GM23338 (cell line): ENCODE measurements at regions not wholly inside any gene's neighbourhood (a gene's known extent, or its start where the extent isn't known, plus 50 kb on each side); places are given as distances from the start of the nearest gene placed in this dataset.

Experiments
- ATAC-seq: fragments of 200-7000 bp; cut with Tn5 transposase; 3 replicates; pipeline ENCODE4 v1.9.1; 2020
- DNase-seq: peaks from one replicate; pipeline ENCODE4 v3.0.0-alpha.2; 2015; ENCODE audit warnings: low spot score
- H2AFZ ChIP-seq: fragments of 200-600 bp; sonication (generic); 2 replicates; pipeline ENCODE4 v1.8.0; 2016; ENCODE audit warnings: antibody characterized with exemption, mild to moderate bottlenecking, moderate library complexity
- H3F3A ChIP-seq: fragments of 200-600 bp; sonication (generic); replicated peaks from 2 replicates; pipeline ENCODE4 v1.8.0; 2017; ENCODE audit warnings: antibody characterized with exemption, mixed run types, low read depth
- H3K27ac ChIP-seq: fragments of 200-600 bp; sonication (generic); 2 replicates; pipeline ENCODE4 v1.6.1; 2016; ENCODE audit warnings: low read depth
- H3K27me3 ChIP-seq: fragments of 200-600 bp; sonication (generic); 2 replicates; pipeline ENCODE4 v1.8.0; 2016; ENCODE audit warnings: mild to moderate bottlenecking, mixed run types, moderate library complexity; ENCODE audit not compliant: insufficient read depth
- H3K36me3 ChIP-seq: fragments of 200-600 bp; sonication (generic); 2 replicates; pipeline ENCODE4 v1.8.0; 2016; ENCODE audit warnings: mild to moderate bottlenecking; ENCODE audit not compliant: insufficient read depth
- H3K4me1 ChIP-seq: fragments of 200-600 bp; sonication (generic); 2 replicates; pipeline ENCODE4 v1.8.0; 2016; ENCODE audit warnings: mild to moderate bottlenecking, moderate library complexity; ENCODE audit not compliant: insufficient read depth
- H3K4me2 ChIP-seq: fragments of 200-600 bp; sonication (generic); 2 replicates; pipeline ENCODE4 v1.7.1; 2017; ENCODE audit warnings: mixed run types
- H3K4me3 ChIP-seq: fragments of 200-600 bp; sonication (generic); 2 replicates; pipeline ENCODE4 v1.6.1; 2016; ENCODE audit warnings: mixed run types
- H3K79me2 ChIP-seq: fragments of 200-600 bp; sonication (generic); replicated peaks from 2 replicates; pipeline ENCODE4 v1.8.0; 2017; ENCODE audit warnings: mild to moderate bottlenecking; ENCODE audit not compliant: insufficient read depth
- H3K9me2 ChIP-seq: fragments of 200-600 bp; sonication (generic); 2 replicates; pipeline ENCODE4 v1.8.0; 2017; ENCODE audit not compliant: insufficient read depth
- H4K20me1 ChIP-seq: fragments of 200-600 bp; sonication (generic); replicated peaks from 2 replicates; pipeline ENCODE4 v1.8.0; 2017; ENCODE audit warnings: mild to moderate bottlenecking; ENCODE audit not compliant: insufficient read depth
- H3K27ac Mint-ChIP-seq: 2 replicates; pipeline ENCODE4 v1.8.0; 2020; ENCODE audit warnings: inconsistent platforms, mild to moderate bottlenecking, moderate library complexity, mixed read lengths
- H3K27me3 Mint-ChIP-seq: 3 replicates; pipeline ENCODE4 v1.8.0; 2022; ENCODE audit warnings: low read depth, mild to moderate bottlenecking, moderate library complexity, mixed read lengths, inconsistent platforms; ENCODE audit not compliant: insufficient read depth, poor library complexity
- H3K36me3 Mint-ChIP-seq: 3 replicates; pipeline ENCODE4 v1.8.0; 2021; ENCODE audit warnings: low read depth, mild to moderate bottlenecking, inconsistent platforms, moderate library complexity, mixed read lengths
- H3K4me1 Mint-ChIP-seq: 3 replicates; pipeline ENCODE4 v1.8.0; 2020; ENCODE audit warnings: mild to moderate bottlenecking, inconsistent platforms, mixed read lengths
- H3K4me3 Mint-ChIP-seq: 3 replicates; pipeline ENCODE4 v1.8.0; 2021; ENCODE audit warnings: moderate library complexity, mild to moderate bottlenecking, inconsistent platforms, mixed read lengths
- H3K9me3 Mint-ChIP-seq: 3 replicates; pipeline ENCODE4 v1.8.0; 2020; ENCODE audit warnings: moderate library complexity, mild to moderate bottlenecking, inconsistent platforms, mixed read lengths
- CREB1 ChIP-seq: fragments of 250-450 bp; sonication (Bioruptor Pico); IDR thresholded peaks from 2 replicates; pipeline ENCODE4 v1.5.0; 2020; ENCODE audit warnings: low read depth, mild to moderate bottlenecking, moderate library complexity
- EZH2 ChIP-seq: fragments of 200-600 bp; sonication (generic); IDR thresholded peaks from one replicate; pipeline ENCODE4 v1.8.0; 2017; ENCODE audit warnings: antibody characterized with exemption, mild to moderate bottlenecking, low read depth; ENCODE audit not compliant: unreplicated experiment
- EZH2phosphoT487 ChIP-seq: fragments of 200-600 bp; sonication (generic); IDR thresholded peaks from one replicate; pipeline ENCODE4 v1.8.1; 2018; ENCODE audit warnings: antibody characterized with exemption; ENCODE audit not compliant: unreplicated experiment
- JUNB ChIP-seq: IDR thresholded peaks from one replicate; pipeline ENCODE4 v1.6.1; 2016; ENCODE audit warnings: antibody characterized with exemption; ENCODE audit not compliant: unreplicated experiment
- NANOG ChIP-seq: IDR thresholded peaks from 2 replicates; pipeline ENCODE4 v1.6.1; 2016; ENCODE audit warnings: antibody characterized with exemption, borderline replicate concordance
- POLR2AphosphoS5 ChIP-seq: IDR thresholded peaks from 2 replicates; pipeline ENCODE4 v1.6.1; 2016; ENCODE audit warnings: antibody characterized with exemption, low read depth
- STAT1 ChIP-seq: IDR thresholded peaks from one replicate; pipeline ENCODE4 v1.6.1; 2016; ENCODE audit warnings: antibody characterized with exemption; ENCODE audit not compliant: unreplicated experiment
- ZNF114 ChIP-seq: fragments of 250-450 bp; sonication (Bioruptor Pico); IDR thresholded peaks from 2 replicates; pipeline ENCODE4 v1.5.0; 2020; ENCODE audit warnings: mild to moderate bottlenecking, moderate library complexity
- ZNF331 ChIP-seq: fragments of 250-450 bp; sonication (Bioruptor Pico); IDR thresholded peaks from 2 replicates; pipeline ENCODE4 v1.5.0; 2020; ENCODE audit warnings: low read depth, mild to moderate bottlenecking, moderate library complexity
- TF ChIP-seq, protein P1 (sequence below), 2 experiments: fragments of 200-600 bp in 1 of 2; sonication (generic) in 1 of 2; conservative IDR thresholded peaks; 2 replicates each; pipeline versions ENCODE4 v1.5.1 to v1.6.1; 2016 to 2017; ENCODE audit warnings: antibody characterized with exemption in 2 of 2, low read depth in 2 of 2, mild to moderate bottlenecking in 2 of 2, moderate library complexity in 1 of 2
- TF ChIP-seq, protein P2 (sequence below): IDR thresholded peaks from one replicate; pipeline ENCODE4 v1.6.1; 2018; ENCODE audit warnings: antibody characterized with exemption; ENCODE audit not compliant: unreplicated experiment
- TF ChIP-seq, protein P3 (sequence below): fragments of 250-450 bp; sonication (Bioruptor Pico); IDR thresholded peaks from 2 replicates; pipeline ENCODE4 v1.5.0; 2020; ENCODE audit warnings: mild to moderate bottlenecking, moderate library complexity
- TF ChIP-seq, protein P4 (sequence below): IDR thresholded peaks from 2 replicates; pipeline ENCODE4 v1.6.1; 2016; ENCODE audit warnings: antibody characterized with exemption

DNA sequence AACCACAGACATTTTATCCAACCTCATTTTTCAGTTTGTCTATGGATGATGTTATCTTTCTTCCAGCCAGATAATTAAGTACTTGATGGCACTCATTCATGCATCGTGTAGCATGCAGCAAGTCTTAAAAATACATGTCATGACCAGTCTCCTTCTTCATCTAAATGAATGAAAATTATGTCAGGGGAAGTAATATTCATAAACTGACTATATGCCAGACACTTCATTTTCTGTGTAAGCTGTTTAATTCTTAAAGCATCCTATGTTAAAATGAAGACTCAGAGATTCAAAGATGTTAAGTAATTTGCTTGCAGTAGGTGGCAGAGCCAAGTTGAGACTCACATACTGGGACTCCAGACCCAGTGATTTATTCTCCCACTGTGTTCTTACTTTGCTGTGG lies 181.7 kb upstream of the CD180 start:
- no peak overlapping the region for H3K4me2 ChIP-seq
- H3K27ac ChIP-seq = no peak overlapping the region
- TF ChIP-seq, protein P1, sequence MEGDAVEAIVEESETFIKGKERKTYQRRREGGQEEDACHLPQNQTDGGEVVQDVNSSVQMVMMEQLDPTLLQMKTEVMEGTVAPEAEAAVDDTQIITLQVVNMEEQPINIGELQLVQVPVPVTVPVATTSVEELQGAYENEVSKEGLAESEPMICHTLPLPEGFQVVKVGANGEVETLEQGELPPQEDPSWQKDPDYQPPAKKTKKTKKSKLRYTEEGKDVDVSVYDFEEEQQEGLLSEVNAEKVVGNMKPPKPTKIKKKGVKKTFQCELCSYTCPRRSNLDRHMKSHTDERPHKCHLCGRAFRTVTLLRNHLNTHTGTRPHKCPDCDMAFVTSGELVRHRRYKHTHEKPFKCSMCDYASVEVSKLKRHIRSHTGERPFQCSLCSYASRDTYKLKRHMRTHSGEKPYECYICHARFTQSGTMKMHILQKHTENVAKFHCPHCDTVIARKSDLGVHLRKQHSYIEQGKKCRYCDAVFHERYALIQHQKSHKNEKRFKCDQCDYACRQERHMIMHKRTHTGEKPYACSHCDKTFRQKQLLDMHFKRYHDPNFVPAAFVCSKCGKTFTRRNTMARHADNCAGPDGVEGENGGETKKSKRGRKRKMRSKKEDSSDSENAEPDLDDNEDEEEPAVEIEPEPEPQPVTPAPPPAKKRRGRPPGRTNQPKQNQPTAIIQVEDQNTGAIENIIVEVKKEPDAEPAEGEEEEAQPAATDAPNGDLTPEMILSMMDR (conservative IDR thresholded peaks at IDR 0.05; ENCODE audit: low read depth in 2 of 2) = no peak
- TF ChIP-seq, protein P2, sequence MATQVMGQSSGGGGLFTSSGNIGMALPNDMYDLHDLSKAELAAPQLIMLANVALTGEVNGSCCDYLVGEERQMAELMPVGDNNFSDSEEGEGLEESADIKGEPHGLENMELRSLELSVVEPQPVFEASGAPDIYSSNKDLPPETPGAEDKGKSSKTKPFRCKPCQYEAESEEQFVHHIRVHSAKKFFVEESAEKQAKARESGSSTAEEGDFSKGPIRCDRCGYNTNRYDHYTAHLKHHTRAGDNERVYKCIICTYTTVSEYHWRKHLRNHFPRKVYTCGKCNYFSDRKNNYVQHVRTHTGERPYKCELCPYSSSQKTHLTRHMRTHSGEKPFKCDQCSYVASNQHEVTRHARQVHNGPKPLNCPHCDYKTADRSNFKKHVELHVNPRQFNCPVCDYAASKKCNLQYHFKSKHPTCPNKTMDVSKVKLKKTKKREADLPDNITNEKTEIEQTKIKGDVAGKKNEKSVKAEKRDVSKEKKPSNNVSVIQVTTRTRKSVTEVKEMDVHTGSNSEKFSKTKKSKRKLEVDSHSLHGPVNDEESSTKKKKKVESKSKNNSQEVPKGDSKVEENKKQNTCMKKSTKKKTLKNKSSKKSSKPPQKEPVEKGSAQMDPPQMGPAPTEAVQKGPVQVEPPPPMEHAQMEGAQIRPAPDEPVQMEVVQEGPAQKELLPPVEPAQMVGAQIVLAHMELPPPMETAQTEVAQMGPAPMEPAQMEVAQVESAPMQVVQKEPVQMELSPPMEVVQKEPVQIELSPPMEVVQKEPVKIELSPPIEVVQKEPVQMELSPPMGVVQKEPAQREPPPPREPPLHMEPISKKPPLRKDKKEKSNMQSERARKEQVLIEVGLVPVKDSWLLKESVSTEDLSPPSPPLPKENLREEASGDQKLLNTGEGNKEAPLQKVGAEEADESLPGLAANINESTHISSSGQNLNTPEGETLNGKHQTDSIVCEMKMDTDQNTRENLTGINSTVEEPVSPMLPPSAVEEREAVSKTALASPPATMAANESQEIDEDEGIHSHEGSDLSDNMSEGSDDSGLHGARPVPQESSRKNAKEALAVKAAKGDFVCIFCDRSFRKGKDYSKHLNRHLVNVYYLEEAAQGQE = no peak
- TF ChIP-seq NANOG (no peak), POLR2AphosphoS5 (no peak), EZH2 (no peak), ZNF331 (no peak), CREB1 (no peak), ZNF114 (no peak), STAT1 (no peak), JUNB (no peak), EZH2phosphoT487 (no peak)
- TF ChIP-seq, protein P3, sequence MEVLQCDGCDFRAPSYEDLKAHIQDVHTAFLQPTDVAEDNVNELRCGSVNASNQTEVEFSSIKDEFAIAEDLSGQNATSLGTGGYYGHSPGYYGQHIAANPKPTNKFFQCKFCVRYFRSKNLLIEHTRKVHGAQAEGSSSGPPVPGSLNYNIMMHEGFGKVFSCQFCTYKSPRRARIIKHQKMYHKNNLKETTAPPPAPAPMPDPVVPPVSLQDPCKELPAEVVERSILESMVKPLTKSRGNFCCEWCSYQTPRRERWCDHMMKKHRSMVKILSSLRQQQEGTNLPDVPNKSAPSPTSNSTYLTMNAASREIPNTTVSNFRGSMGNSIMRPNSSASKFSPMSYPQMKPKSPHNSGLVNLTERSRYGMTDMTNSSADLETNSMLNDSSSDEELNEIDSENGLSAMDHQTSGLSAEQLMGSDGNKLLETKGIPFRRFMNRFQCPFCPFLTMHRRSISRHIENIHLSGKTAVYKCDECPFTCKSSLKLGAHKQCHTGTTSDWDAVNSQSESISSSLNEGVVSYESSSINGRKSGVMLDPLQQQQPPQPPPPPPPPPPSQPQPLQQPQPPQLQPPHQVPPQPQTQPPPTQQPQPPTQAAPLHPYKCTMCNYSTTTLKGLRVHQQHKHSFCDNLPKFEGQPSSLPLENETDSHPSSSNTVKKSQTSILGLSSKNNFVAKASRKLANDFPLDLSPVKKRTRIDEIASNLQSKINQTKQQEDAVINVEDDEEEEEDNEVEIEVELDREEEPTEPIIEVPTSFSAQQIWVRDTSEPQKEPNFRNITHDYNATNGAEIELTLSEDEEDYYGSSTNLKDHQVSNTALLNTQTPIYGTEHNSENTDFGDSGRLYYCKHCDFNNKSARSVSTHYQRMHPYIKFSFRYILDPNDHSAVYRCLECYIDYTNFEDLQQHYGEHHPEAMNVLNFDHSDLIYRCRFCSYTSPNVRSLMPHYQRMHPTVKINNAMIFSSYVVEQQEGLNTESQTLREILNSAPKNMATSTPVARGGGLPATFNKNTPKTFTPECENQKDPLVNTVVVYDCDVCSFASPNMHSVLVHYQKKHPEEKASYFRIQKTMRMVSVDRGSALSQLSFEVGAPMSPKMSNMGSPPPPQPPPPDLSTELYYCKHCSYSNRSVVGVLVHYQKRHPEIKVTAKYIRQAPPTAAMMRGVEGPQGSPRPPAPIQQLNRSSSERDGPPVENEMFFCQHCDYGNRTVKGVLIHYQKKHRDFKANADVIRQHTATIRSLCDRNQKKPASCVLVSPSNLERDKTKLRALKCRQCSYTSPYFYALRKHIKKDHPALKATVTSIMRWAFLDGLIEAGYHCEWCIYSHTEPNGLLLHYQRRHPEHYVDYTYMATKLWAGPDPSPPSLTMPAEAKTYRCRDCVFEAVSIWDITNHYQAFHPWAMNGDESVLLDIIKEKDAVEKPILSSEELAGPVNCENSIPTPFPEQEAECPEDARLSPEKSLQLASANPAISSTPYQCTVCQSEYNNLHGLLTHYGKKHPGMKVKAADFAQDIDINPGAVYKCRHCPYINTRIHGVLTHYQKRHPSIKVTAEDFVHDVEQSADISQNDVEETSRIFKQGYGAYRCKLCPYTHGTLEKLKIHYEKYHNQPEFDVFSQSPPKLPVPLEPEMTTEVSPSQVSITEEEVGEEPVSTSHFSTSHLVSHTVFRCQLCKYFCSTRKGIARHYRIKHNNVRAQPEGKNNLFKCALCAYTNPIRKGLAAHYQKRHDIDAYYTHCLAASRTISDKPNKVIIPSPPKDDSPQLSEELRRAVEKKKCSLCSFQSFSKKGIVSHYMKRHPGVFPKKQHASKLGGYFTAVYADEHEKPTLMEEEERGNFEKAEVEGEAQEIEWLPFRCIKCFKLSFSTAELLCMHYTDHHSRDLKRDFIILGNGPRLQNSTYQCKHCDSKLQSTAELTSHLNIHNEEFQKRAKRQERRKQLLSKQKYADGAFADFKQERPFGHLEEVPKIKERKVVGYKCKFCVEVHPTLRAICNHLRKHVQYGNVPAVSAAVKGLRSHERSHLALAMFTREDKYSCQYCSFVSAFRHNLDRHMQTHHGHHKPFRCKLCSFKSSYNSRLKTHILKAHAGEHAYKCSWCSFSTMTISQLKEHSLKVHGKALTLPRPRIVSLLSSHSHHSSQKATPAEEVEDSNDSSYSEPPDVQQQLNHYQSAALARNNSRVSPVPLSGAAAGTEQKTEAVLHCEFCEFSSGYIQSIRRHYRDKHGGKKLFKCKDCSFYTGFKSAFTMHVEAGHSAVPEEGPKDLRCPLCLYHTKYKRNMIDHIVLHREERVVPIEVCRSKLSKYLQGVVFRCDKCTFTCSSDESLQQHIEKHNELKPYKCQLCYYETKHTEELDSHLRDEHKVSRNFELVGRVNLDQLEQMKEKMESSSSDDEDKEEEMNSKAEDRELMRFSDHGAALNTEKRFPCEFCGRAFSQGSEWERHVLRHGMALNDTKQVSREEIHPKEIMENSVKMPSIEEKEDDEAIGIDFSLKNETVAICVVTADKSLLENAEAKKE (CRISPR knock-in tag) = no peak
- TF ChIP-seq, protein P4, sequence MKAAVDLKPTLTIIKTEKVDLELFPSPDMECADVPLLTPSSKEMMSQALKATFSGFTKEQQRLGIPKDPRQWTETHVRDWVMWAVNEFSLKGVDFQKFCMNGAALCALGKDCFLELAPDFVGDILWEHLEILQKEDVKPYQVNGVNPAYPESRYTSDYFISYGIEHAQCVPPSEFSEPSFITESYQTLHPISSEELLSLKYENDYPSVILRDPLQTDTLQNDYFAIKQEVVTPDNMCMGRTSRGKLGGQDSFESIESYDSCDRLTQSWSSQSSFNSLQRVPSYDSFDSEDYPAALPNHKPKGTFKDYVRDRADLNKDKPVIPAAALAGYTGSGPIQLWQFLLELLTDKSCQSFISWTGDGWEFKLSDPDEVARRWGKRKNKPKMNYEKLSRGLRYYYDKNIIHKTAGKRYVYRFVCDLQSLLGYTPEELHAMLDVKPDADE = no peak
- H3K79me2 ChIP-seq = no peaks in the 10 kb centered on the region
- no peak for ATAC-seq
- H4K20me1 ChIP-seq = no peaks in the 10 kb centered on the region
- no peak for DNase-seq
- H3K36me3 ChIP-seq = no peaks in the 10 kb centered on the region
- Mint-ChIP-seq H3K36me3 (no peaks in the 10 kb centered on the region), H3K27me3 (no peaks in the 10 kb centered on the region), H3K9me3 (peaks cover 10% of the 10 kb centered on the region; the same call in 1 of the 3 replicates), H3K4me3 (no peak overlapping the region), H3K4me1 (peaks cover 4% of the 10 kb centered on the region; the same call in 2 of the 3 replicates), H3K27ac (no peak overlapping the region)
- no peaks in the 10 kb centered on the region for H3K4me1 ChIP-seq
- H3F3A ChIP-seq = no peaks in the 10 kb centered on the region
- no peaks in the 10 kb centered on the region for H3K27me3 ChIP-seq
- H2AFZ ChIP-seq = no peak overlapping the region
- no peak overlapping the region for H3K4me3 ChIP-seq
- H3K9me2 ChIP-seq = peaks cover 22% of the 10 kb centered on the region; the same call in 1 of the 2 replicates
